Astrocyte of the hippocampus (primary cell): ENCODE measurements at regions not wholly inside any gene's neighbourhood (a gene's known extent, or its start where the extent isn't known, plus 50 kb on each side); places are given as distances from the start of the nearest gene placed in this dataset.

ENCODE experiments used
- DNase-seq: peaks from one replicate; pipeline ENCODE4 v3.0.0; 2011; ENCODE audit warnings: low read depth, low spot score

- DNase-seq: no peak
Measured at GRCh38 chr10:75294518-75294865, 58.7 kb upstream of the COMTD1 start.

DNA sequence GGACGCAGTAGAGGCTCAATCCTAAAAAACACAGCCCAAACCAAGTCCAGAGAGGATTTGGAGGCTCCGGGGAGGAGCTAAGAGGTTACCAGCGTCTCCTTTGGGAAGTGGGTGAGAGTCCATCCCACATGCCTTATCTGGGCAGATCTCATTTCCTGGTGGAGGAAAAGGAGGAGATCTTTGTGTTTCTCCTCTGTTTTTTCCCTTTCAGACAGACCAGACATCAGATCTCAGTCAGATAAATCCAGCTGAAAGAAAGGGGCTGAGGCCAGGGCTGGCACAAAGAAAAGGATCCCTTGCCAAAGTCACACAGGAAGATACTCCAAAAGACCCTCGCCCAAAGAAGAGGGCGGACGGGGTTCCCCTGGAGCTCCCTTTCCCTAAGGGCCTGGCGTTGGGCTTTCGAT is 58.3 kb upstream of the COMTD1 start:
- no peak for DNase-seq

DNA sequence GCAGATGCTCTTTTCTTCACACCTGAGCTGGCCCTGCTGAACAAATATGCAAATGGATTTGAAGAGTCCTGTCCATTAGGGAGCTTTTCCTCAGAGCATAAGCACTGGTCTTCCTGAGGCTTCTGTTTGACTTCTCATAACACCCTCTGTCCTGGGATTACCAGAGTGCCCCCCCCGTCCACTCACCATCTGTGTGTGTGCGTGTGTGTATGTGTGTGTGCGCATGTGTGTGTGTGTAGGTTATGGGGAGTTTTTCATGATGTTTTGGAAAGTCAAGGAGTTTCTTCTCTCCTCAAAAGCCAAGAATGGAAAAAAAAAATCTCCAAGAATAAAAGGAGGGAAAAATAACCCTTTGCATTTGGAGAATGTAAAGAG is 57.7 kb upstream of the COMTD1 start:
- DNase-seq: no peak

DNA sequence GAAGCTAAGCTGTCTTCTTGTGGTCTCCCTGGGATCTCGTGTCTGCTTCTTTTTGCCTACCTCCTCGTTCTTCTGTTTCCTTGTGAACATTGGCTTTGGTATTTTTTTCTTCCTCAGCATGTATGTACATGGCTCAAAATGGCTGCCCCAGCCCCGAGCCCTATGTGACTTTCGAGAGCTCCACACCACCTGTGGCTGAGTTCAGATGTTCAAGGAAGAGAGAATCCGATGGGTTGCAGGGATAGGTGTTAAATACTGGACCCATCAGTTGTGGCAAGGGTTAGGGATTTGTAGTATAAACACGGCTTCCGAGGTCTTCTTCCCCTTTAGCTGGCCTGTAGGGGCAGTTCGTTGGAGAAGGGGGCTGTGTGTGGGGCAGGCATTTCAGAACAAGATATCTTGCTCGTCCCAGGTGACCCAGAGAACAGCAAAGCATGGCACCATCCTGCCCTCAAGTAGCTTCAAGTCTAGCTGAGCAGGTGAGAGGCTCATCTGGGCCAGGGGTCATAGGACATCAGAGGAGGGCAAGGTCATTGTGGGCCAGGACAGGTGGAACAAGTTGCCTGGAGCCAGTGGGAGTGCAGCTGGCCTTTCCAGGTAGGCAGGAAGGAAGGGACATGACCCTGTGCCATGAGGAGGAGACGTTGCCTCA is 57.2 kb upstream of the COMTD1 start:
- no peak for DNase-seq

DNA sequence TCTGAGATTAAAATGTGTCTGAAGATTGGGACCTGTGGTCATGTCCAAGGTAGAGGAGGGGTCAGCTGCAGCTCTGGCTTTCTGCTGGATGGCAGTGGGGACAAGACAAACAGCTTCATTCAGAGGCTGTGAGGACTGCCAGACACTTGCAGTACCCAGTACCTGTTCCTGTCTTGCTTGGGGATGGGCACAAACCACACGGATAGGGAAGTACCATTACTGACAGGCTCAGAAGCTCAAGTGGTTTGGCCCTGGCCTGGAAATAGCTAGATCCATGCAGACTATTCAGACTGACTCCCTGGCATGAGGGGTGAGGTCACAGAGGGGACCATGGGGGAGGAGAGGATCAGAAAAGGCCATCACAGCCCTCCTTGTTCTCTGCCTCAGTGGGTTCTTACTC is 56.0 kb upstream of the COMTD1 start:
- DNase-seq: no peak

- DNase-seq: no peak
Measured at GRCh38 chr10:75288140-75288711, 52.5 kb upstream of the COMTD1 start.

DNA sequence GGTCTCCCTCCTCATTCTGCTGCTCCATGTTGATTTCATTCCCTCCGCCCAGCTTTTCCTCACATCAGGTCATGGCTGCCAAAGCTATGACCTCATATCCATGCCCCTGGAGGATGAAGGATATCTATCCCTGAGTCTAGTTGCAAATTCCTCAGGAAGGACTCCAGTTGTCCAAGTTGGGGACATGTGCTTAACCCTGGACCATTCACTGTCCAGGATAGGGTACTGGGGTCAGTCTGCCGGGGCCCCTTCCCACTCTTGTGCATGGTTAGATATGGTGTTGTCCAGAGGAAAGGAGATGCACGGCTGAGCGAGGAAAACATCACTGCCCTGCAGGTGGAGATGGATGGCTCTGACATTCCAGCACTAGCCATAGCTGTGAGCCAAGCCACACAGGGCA is 51.9 kb upstream of the COMTD1 start:
- no peak for DNase-seq

DNA sequence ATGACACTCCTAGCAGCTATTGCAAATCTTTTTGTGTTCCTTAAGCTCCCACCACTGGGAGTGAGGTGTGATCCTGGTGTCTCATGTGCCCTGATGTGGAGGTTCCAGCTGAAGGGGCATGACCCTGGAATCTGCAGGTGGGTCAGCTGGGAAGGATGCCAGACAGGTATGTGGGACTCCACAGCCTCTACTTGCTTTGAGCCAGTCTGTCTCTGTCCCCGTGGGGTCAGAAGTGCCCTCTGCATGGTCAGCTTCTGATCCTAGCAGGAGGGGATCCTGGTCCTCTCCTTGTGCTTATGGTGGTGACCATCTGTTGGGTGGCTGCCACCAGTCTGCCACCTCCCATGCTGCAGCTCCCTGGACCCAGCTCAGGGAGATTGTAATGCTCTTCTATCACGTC is 51.1 kb upstream of the COMTD1 start:
- DNase-seq: no peak
